ENCODE measurements at regions not wholly inside any gene's neighbourhood (a gene's known extent, or its start where the extent isn't known, plus 50 kb on each side); places are given as distances from the start of the nearest gene placed in this dataset.

- DNase-seq: no peak
These were observed 88.9 kb upstream of the SHH start for GRCh38 chr7:155901176-155901575.

DNA sequence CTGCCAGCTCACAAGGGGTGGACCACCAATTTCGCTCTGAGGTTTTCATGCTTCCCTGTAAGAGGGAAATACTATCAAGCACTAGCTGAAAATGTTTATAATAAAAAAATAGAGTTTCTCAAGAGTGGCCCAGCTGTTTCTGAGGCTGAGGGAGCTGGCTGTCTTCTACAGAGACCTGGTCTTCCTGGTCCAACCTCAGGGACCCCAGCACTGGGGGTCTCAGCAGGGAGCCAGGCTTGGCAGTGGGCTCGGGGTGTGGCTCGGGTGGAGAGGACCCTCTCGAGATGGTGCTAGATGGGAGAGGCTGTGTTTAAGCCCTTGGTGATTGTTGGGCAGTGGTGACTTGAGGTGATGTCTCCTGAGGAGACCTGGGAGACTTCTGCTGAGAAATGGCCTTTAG, 87.3 kb upstream of the SHH start:
- DNase-seq: no peak

- DNase-seq: no peak
These were observed 85.6 kb upstream of the SHH start for GRCh38 chr7:155897758-155898386.

DNA sequence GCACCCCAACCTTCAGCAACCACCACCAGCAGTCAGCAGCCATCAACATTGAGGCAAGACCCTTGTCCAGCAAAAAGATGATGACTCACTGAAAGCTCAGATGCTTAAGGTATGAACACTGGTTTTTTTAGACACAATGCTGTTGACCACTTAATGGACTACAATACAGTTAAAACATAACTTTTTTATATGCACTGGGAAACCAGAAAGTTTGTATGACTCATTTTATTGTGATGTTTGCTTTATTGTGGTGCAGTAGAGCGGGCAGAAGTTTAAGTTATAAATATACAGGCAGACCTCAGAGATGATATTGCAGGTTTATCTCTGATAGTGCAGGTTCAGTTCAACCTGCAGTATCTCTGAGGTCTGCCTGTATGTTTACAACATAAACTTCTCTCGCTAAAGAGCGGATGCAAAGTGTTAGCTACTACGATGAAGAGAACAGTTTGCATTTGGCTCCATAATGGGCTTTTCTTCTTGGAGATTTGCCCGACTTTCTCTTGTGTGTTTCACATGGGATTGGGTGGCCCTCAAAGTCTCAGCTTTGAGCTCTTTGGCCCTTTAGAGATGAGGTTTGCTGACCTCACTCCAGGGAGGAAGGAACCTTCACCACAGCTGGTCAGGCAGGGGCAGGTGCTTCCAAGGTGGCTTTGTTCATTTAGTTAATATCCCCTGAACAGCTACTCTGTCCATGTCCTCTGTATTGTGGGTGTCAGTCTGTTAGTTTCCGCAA, 84.4 kb upstream of the SHH start:
- DNase-seq: no peak

DNA sequence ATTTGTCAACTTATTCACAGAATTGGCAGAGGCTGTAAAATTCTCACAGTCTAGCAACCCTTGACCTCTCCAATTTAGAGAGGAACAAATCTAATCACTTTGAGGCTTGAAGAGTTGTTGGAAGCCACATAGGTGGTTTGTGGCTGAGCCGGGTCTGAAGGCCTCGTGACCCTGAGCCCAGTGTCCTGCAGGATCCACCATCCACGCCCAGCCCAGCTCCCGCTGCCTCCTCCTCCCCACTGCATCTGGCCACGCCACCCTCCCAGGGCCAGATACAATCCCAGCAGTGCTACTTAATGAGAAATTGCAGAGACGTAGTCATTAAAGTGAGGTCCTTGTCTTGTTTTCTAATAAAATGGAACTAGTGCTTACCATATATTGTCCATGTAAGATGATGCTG, 81.4 kb upstream of the SHH start:
- no peak for DNase-seq

DNA sequence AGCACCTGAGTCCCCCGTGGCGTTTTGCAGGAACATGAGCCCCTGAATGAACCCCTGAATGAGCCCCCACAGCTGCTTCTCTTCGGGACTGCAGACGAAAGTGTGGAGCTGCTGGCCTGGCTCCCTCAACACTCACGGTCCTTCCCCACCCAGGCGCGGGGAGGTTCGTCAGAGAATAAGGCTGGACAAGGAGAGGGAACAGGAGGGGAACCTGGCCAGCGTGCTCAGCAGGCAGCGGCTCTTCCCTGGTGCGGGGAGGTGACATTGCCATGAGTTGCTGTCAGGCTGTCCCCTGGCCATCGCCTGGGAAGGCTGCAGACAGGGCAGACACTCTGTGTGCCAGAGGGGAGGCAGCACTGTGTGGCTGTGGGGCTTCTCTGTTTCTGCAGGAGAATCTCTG, 80.9 kb upstream of the SHH start:
- DNase-seq: no peak

GRCh38 chr7:155889636-155890511, 77.6 kb upstream of the SHH start:
- DNase-seq: no peak

DNA sequence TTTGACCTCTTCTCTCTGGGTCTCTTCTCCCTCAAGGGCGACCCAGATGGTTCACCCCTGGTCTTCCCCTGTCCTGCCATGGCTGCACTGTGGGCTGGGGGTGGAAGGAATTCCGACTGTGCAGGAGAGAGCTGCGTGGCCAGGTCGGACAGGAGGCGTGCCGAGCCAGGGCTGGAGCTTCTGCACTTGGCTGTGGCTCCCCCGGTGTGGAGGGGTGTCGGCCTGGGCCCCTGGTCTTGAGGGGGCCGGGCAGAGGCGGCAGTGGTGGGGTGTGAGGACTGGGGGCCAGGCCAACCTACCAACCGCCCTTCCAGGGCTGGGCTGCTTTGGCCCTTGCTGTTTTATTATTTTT, 74.9 kb upstream of the SHH start:
- DNase-seq: no peak

- no peak for DNase-seq
These were observed 74.3 kb upstream of the SHH start for GRCh38 chr7:155886391-155887173.

DNA sequence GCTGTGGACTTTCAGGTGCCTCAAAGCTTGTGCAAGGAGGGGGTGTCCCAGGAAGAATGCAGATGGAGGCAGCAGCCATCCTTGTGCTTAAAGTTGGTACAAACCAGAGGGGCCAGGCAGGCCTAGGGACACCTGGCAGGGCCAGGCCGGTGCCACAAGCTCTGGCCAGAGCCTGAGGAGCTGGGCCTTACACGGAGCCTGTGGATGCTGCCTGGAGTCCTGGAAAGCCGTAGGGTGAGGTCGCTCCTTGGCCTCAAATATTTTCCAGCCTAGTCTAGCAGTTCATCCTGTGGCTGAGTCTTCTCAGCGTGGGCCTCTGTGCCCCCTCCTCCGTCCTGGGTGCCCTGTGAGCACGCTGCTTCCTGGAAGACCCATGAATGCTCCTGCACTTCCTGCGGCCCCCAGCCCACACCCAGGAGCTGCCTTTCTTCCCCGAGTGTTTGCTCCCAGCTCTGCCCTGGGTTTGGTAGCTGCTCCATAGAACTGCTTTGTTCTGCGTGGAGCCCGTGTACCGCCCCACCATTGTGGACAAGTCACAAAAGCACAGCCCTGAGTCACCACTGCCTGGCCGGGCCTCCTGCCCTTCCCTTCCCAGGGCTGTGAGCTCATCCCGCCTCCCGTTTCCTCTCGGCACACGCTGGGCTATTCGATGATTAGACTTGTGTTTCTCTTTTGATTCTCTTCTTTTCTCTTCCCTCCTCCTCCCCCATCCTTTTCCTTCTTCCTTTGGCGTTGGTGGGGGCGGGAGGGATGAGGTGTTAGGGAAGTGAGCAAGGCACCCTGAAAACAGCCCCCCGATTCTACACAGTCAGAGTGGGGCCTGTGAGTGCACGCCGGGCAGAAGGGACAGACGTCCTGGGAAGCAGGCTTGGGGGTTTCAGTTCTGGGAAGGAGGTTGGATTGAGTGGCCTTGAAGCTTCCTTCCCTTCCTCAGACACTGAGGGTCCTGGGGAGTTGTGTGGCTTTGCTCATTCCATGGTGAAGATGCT, 73.2 kb upstream of the SHH start:
- DNase-seq: no peak

GRCh38 chr7:155884225-155885166, 72.2 kb upstream of the SHH start:
- DNase-seq: no peak

- no peak for DNase-seq
These were observed 71.4 kb upstream of the SHH start for GRCh38 chr7:155883491-155884224.

GRCh38 chr7:155882596-155882995, 70.3 kb upstream of the SHH start:
- DNase-seq: no peak

- DNase-seq: no peak
These were observed 69.4 kb upstream of the SHH start for GRCh38 chr7:155881471-155882350.

GRCh38 chr7:155880721-155881120, 68.5 kb upstream of the SHH start:
- no peak for DNase-seq

DNA sequence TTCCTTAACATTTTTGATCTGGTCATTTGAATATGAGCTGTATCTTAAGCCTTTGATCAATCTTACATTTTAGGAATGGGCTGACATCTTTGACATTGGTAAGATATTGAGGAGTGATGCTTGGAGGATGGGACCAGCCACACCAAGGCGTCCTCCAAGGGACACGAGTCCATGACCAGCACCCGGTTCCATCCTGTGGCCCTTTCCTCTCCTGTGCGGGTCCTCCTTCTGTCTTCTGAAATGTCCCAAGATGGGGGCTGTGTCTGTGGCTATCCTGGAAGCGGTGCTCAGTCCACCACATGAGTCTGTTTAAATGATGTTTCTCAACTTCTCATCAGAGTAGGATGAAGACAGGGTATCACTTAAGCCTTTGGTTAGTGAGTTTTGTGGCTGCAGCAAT, 67.3 kb upstream of the SHH start:
- DNase-seq: no peak

DNA sequence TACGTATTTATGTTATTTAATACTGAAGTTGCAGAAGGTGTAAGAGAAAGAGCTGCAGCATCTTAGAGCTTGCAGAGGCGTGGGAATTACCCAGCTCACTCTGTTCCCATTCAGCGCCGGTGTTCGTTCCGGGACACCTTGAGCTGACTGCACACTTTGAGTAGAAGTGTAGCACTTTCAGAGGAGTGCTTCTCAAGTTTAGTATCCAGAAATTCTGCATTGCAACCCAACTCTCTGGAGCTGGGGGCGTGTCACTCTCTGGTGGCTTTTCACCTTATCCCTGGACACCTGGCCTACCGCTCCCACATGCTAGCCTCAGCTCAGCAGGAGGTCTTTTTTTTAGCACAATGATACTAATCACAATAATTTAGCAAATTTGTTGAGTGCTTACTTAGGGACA, 66.4 kb upstream of the SHH start:
- no peak for DNase-seq

- DNase-seq: no peak
These were observed 66.0 kb upstream of the SHH start for GRCh38 chr7:155878250-155878649.

GRCh38 chr7:155877167-155877566, 64.9 kb upstream of the SHH start:
- no peak for DNase-seq

Measured in NCI-H82 (cell line).